Endothelial cell of umbilical vein (primary cell): ENCODE measurements at regions not wholly inside any gene's neighbourhood (a gene's known extent, or its start where the extent isn't known, plus 50 kb on each side); places are given as distances from the start of the nearest gene placed in this dataset.

Experiments
- BruUV-seq: library from RNA; stranded (reverse); fragments of 400-500 nt; replicated peaks from 2 replicates; lab custom pipeline; 2021; lab: Mats Ljungman, UMichigan
- CTCF ChIA-PET: fragments of 300-600, 350-600 bp; sonication (Branson Sonifier 250); formaldehyde crosslinking; loops from one replicate; lab custom pipeline; 2021; ENCODE audit warnings: antibody characterized with exemption, inconsistent platforms; lab: Charles Lee
- POLR2A ChIA-PET: fragments of 300-600, 350-600 bp; sonication (Branson Sonifier 250); formaldehyde crosslinking; loops from one replicate; lab custom pipeline; 2021; ENCODE audit warnings: antibody characterized with exemption, inconsistent platforms; lab: Charles Lee
- DNase-seq: peaks from one replicate; pipeline ENCODE4 v3.0.0-alpha.2; 2011; ENCODE audit warnings: low read depth, low spot score
- FAIRE-seq: peaks from 2 replicates; lab custom pipeline; 2011; peaks lifted over from hg19 to GRCh38; lab: Jason Lieb, UNC
- H2AFZ ChIP-seq: 2 replicates; pipeline ENCODE4 v1.6.0; 2012; ENCODE audit warnings: low read depth, low read length, control low read depth, inconsistent platforms
- H3K27ac ChIP-seq: 2 replicates; pipeline ENCODE4 v1.5.1; 2011; ENCODE audit warnings: low read depth, mild to moderate bottlenecking, control low read depth, low read length, moderate library complexity; ENCODE audit not compliant: insufficient read depth
- H3K27me3 ChIP-seq, 2 experiments: 2 replicates each; pipeline versions ENCODE4 v1.6.0 to v1.6.1; 2011; ENCODE audit warnings: low read length in 2 of 2, mixed read lengths in 1 of 2; ENCODE audit not compliant: control insufficient read depth in 2 of 2, insufficient read depth in 2 of 2
- H3K36me3 ChIP-seq, 2 experiments: 2 replicates in 1 of 2; 3 replicates in 1 of 2; pipeline ENCODE4 v1.5.1; 2011; ENCODE audit warnings: low read length in 2 of 2, mild to moderate bottlenecking in 1 of 2, moderate library complexity in 1 of 2; ENCODE audit not compliant: control insufficient read depth in 2 of 2, insufficient read depth in 2 of 2; ENCODE audit errors: extremely low read depth in 1 of 2
- H3K4me1 ChIP-seq: 3 replicates; pipeline ENCODE4 v1.5.1; 2011; ENCODE audit warnings: mild to moderate bottlenecking, low read length; ENCODE audit not compliant: control insufficient read depth, insufficient read depth; ENCODE audit errors: extremely low read depth
- H3K4me2 ChIP-seq: 2 replicates; pipeline ENCODE4 v1.6.1; 2011; ENCODE audit warnings: low read length, control low read depth, mixed read lengths; ENCODE audit not compliant: insufficient read depth
- H3K4me3 ChIP-seq, 3 experiments: fragments of 200-600 bp in 1 of 3; sonication (generic), shearing (Covaris generic) in 1 of 3; replicated peaks in 1 of 3; 2 replicates each; pipeline ENCODE4 v1.5.1; 2011 to 2016; ENCODE audit warnings: control low read depth in 3 of 3, low read length in 3 of 3, mild to moderate bottlenecking in 2 of 3, inconsistent platforms in 1 of 3, low read depth in 1 of 3, moderate library complexity in 1 of 3; ENCODE audit not compliant: insufficient read depth in 1 of 3
- H3K79me2 ChIP-seq: 2 replicates; pipeline ENCODE4 v1.6.0; 2012; ENCODE audit warnings: low read length, inconsistent platforms; ENCODE audit not compliant: control insufficient read depth, insufficient read depth
- H3K9ac ChIP-seq: replicated peaks from 2 replicates; pipeline ENCODE3; 2011; ENCODE audit warnings: low read length, control low read depth; ENCODE audit not compliant: insufficient read depth; ENCODE audit errors: extremely low read depth
- H3K9me1 ChIP-seq: replicated peaks from 3 replicates; pipeline ENCODE4 v1.6.0; 2011; ENCODE audit warnings: mild to moderate bottlenecking, low read length; ENCODE audit not compliant: control insufficient read depth, insufficient read depth; ENCODE audit errors: extremely low read depth
- H3K9me3 ChIP-seq: replicated peaks from 2 replicates; pipeline ENCODE4 v1.5.1; 2012; ENCODE audit warnings: low read length, inconsistent platforms; ENCODE audit not compliant: control insufficient read depth, insufficient read depth
- H4K20me1 ChIP-seq: replicated peaks from 2 replicates; pipeline ENCODE3; 2011; ENCODE audit warnings: mild to moderate bottlenecking, low read length; ENCODE audit not compliant: control insufficient read depth, insufficient read depth; ENCODE audit errors: extremely low read depth
- EZH2 ChIP-seq: IDR thresholded peaks from 2 replicates; pipeline ENCODE4 v1.6.1; 2012; ENCODE audit warnings: borderline replicate concordance, low read depth, mild to moderate bottlenecking, moderate library complexity, low read length, inconsistent platforms; ENCODE audit not compliant: severe bottlenecking
- FOS ChIP-seq: IDR thresholded peaks from 2 replicates; pipeline ENCODE4 v1.6.1; 2011; ENCODE audit warnings: mild to moderate bottlenecking, low read length, moderate library complexity, borderline replicate concordance; ENCODE audit not compliant: insufficient read depth
- GATA2 ChIP-seq: IDR thresholded peaks from 2 replicates; pipeline ENCODE4 v1.7.0; 2011; ENCODE audit warnings: low read depth, mild to moderate bottlenecking, moderate library complexity, mixed read lengths, low read length; ENCODE audit not compliant: insufficient read length, insufficient read depth
- JUN ChIP-seq: IDR thresholded peaks from 2 replicates; pipeline ENCODE4 v1.6.1; 2011; ENCODE audit warnings: borderline replicate concordance, low read depth; ENCODE audit not compliant: insufficient read length, insufficient read depth
- MAX ChIP-seq: IDR thresholded peaks from 2 replicates; pipeline ENCODE4 v1.6.1; 2011; ENCODE audit not compliant: insufficient read depth, insufficient read length
- MYC ChIP-seq: IDR thresholded peaks from one replicate; pipeline ENCODE4 v1.6.1; 2011; ENCODE audit warnings: mild to moderate bottlenecking, low read depth, low read length
- POLR2A ChIP-seq: IDR thresholded peaks from 2 replicates; pipeline ENCODE4 v1.6.1; 2012; ENCODE audit warnings: low read depth, mild to moderate bottlenecking, control low read depth, low read length
- POLR2AphosphoS5 ChIP-seq: IDR thresholded peaks from 2 replicates; pipeline ENCODE4 v1.6.1; 2012; ENCODE audit warnings: low read depth, mild to moderate bottlenecking, control low read depth, low read length, moderate library complexity; ENCODE audit not compliant: insufficient read depth
- dilution Hi-C: fragments of 300-500 bp; cut with MboI; formaldehyde crosslinking; loops from one replicate; pipeline ENCODE4 v1.15.0; 2019; ENCODE audit warnings: low sequenced_read_pairs; ENCODE audit not compliant: extremely low pct_ligation_motif_present
- intact Hi-C: fragments of 100-400 bp; cut with micrococcal nuclease; formaldehyde crosslinking; loops from one replicate; pipeline ENCODE4 v1.10.0; 2022
- TF ChIP-seq, protein P1 (sequence below), 2 donors: IDR thresholded peaks; 1 replicate in 1 of 2; 2 replicates in 1 of 2; pipeline ENCODE4 v1.5.1; 2011; ENCODE audit warnings: low read length in 2 of 2, mild to moderate bottlenecking in 2 of 2, moderate library complexity in 2 of 2, control low read depth in 1 of 2, inconsistent platforms in 1 of 2, low read depth in 1 of 2; ENCODE audit not compliant: insufficient read depth in 1 of 2; ENCODE audit errors: extremely low read depth in 1 of 2

- ChIA-PET CTCF (no interaction called here), POLR2A (no interaction called here)
- TF ChIP-seq, protein P1, sequence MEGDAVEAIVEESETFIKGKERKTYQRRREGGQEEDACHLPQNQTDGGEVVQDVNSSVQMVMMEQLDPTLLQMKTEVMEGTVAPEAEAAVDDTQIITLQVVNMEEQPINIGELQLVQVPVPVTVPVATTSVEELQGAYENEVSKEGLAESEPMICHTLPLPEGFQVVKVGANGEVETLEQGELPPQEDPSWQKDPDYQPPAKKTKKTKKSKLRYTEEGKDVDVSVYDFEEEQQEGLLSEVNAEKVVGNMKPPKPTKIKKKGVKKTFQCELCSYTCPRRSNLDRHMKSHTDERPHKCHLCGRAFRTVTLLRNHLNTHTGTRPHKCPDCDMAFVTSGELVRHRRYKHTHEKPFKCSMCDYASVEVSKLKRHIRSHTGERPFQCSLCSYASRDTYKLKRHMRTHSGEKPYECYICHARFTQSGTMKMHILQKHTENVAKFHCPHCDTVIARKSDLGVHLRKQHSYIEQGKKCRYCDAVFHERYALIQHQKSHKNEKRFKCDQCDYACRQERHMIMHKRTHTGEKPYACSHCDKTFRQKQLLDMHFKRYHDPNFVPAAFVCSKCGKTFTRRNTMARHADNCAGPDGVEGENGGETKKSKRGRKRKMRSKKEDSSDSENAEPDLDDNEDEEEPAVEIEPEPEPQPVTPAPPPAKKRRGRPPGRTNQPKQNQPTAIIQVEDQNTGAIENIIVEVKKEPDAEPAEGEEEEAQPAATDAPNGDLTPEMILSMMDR (IDR thresholded peaks at IDR 0.05; ENCODE audit: extremely low read depth in 1 of 2, insufficient read depth in 1 of 2, low read depth in 1 of 2, low read length in 2 of 2) = no peak
- TF ChIP-seq POLR2A (no peak), POLR2AphosphoS5 (no peak), MYC (no peak), GATA2 (no peak), MAX (no peak), FOS (no peak), EZH2 (no peak), JUN (no peak)
- dilution Hi-C loops = no loop called here
- intact Hi-C loops = no loop called here
- no TSS peak for BruUV-seq
- Histone ChIP-seq H3K9ac (no peak overlapping the region), H3K9me3 (peaks cover 4% of the 10 kb centered on the region), H3K36me3 (no peaks in the 10 kb centered on the region), H2AFZ (no peak overlapping the region), H4K20me1 (no peaks in the 10 kb centered on the region), H3K79me2 (no peaks in the 10 kb centered on the region), H3K4me2 (no peak overlapping the region), H3K27me3 (no peaks in the 10 kb centered on the region), H3K27ac (no peak overlapping the region), H3K4me3 (no peak overlapping the region), H3K9me1 (no peaks in the 10 kb centered on the region), H3K4me1 (no peaks in the 10 kb centered on the region)
- FAIRE-seq = no peak
- no peak for DNase-seq
These were observed 447.7 kb upstream of the GYPC start for GRCh38 chr2:126208266-126208665.
